Fibroblast of pulmonary artery (primary cell): ENCODE measurements at regions not wholly inside any gene's neighbourhood (a gene's known extent, or its start where the extent isn't known, plus 50 kb on each side); places are given as distances from the start of the nearest gene placed in this dataset.

Experiments
- DNase-seq: peaks from one replicate; pipeline ENCODE4 v3.0.0-alpha.2; 2010; ENCODE audit warnings: low read depth
- H3K4me3 ChIP-seq: replicated peaks from 2 replicates; pipeline ENCODE4 v1.5.1; 2011; ENCODE audit warnings: low read depth, mild to moderate bottlenecking, control low read depth, low read length, moderate library complexity
- TF ChIP-seq, protein P1 (sequence below): IDR thresholded peaks from 2 replicates; pipeline ENCODE4 v1.5.1; 2011; ENCODE audit warnings: mild to moderate bottlenecking, control low read depth, low read length, inconsistent platforms; ENCODE audit errors: missing control alignments

DNA sequence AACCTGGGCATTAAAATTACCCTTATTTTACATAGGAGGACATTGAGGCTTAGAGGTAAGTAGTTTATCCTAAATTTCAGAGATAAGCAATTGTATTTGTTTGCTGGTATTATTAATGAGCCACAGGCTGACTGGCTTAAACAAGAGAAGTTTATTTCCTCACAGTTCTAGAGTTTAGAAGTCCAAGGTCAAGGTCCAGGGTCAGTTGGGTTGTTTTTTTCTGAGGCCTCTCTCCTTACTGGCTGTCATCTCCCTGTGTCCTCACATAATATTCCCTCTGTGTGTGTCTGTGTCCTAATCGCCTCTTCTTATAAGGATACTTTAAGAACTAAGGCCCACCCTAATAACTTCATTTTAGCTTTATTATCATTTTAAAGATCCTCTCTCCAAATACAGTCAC is 294.9 kb upstream of the ATP5MC3 start:
- no peak overlapping the region for H3K4me3 ChIP-seq
- no peak for DNase-seq
- TF ChIP-seq, protein P1, sequence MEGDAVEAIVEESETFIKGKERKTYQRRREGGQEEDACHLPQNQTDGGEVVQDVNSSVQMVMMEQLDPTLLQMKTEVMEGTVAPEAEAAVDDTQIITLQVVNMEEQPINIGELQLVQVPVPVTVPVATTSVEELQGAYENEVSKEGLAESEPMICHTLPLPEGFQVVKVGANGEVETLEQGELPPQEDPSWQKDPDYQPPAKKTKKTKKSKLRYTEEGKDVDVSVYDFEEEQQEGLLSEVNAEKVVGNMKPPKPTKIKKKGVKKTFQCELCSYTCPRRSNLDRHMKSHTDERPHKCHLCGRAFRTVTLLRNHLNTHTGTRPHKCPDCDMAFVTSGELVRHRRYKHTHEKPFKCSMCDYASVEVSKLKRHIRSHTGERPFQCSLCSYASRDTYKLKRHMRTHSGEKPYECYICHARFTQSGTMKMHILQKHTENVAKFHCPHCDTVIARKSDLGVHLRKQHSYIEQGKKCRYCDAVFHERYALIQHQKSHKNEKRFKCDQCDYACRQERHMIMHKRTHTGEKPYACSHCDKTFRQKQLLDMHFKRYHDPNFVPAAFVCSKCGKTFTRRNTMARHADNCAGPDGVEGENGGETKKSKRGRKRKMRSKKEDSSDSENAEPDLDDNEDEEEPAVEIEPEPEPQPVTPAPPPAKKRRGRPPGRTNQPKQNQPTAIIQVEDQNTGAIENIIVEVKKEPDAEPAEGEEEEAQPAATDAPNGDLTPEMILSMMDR, result no peak

DNA sequence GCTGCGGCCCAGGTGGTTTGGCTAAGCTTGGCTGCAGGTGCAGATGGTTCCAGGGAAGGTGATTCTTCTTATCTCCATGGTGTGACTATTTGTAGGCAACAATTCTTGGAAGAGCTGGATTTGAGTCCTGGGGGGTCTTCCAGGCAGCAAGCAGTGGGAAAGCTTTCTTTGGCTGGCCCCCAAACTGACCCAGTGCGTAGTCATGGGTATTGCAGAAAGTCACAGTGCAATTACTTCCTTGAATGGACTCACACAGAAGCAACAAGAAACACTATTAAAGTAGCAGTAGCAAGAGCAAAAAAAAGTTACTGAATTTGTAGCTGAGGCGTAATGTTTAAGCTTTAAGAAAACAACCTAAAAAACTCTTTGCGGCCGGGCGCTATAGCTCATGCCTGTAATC is 293.6 kb upstream of the ATP5MC3 start:
- no peak for DNase-seq
- H3K4me3 ChIP-seq, result no peak overlapping the region
- TF ChIP-seq, protein P1, result no peak

- DNase-seq, result no peak
- TF ChIP-seq, protein P1, result no peak
- no peak overlapping the region for H3K4me3 ChIP-seq
Measured at GRCh38 chr2:175468431-175469098, 287.1 kb upstream of the ATP5MC3 start.

DNA sequence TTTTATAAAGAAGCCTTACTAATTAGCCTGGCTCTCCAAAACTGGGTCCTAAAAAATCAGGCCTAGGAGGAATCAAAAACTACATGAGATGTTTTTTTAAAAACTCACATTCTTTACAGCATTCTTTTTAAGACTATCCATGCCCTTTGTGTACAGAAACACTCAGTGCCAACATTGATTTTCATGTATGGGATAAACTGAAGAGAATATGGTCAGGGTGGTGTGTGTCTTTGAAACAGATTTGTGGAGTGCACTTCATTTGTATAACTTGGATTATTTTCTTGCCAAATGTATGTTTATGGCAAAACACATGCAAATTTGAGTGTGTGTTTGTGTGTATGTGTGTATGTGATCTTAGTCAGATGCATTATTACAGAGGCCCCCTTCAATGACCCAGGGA is 283.6 kb upstream of the ATP5MC3 start:
- no peak for DNase-seq
- TF ChIP-seq, protein P1, result no peak
- H3K4me3 ChIP-seq, result no peak overlapping the region

GRCh38 chr2:175464311-175464670 is 282.8 kb upstream of the ATP5MC3 start:
- no peak for DNase-seq
- no peak overlapping the region for H3K4me3 ChIP-seq
- TF ChIP-seq, protein P1, result no peak

DNA sequence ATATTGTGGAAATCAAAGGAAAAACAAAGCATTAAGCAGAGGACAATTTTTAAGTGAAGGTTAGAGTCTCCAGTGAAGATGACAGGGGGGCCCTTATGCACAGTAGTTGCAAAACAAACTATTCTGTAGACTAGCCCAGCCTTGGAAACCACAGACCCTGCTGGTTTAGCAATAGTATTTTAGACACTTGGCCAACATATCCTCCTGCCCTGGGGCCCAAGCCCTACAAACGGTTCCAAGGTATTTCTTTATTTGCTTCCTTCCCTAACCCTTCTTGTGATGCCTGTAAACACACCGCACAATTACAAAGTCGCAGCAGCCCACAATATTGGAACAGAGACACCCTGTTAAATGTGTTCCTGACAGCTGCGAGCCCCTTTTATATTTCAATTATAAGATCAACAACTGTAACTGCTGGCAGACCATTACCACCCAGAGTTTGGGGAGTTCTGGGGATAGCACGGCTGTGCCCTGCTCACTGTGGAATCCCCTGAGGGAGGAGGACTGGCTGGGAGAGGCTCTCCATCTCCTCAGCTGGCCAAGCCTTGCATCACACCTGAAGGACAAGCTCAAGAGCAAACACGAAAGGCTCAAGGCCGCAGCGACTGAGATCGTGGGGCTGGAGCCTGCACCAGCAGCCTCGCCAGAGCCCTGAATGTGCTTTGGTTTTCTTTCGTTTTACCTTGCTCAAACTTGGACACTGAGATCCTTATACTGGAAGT is 282.2 kb upstream of the ATP5MC3 start:
- DNase-seq, result no peak
- no peak overlapping the region for H3K4me3 ChIP-seq
- TF ChIP-seq, protein P1, result no peak

DNA sequence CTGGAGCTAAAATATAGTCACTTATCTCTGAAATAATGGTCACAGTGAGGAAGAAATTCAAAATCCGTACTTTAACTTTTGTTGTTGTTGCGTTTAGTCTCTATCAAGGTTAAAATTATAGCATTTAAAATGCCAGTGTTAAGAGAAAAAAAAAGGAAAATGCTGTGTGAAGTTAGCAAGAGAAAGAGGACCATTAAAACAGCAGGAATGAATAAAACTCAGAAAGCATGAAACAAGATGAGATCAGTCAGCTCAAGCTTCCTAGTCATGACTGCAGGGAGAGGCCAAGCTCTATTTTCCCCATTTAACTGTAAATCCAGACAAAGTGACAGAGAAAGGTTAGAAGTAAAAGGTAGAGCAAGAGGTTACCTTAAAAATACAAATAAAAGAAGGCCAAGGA is 281.7 kb upstream of the ATP5MC3 start:
- no peak for DNase-seq
- no peak overlapping the region for H3K4me3 ChIP-seq
- TF ChIP-seq, protein P1, result no peak
